ENCODE measurements at regions not wholly inside any gene's neighbourhood (a gene's known extent, or its start where the extent isn't known, plus 50 kb on each side); places are given as distances from the start of the nearest gene placed in this dataset.

DNA sequence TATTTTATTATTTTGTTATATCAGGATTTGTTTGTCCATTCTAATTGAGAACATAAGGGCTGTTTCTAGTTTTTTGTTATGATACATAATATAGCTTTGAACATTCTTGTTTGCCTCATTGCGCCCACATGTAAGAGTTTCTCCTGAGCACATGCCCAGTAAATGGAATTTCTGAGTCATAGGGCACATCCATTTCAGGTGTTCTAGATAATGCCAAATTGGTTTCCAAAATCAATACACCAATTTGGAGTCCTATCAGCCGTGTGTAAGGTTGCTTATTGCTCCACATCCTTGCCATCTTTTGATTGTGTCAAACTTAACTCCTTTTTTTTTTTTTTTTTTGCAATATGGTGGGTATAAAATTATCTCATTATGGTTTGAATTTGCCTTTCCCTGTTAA is 97.9 kb upstream of the RESF1 start:
- no peak for DNase-seq (ENCODE audit: extremely low read depth, insufficient read length)
- Histone ChIP-seq H3K4me3 (replicated peaks; ENCODE audit: low read depth, low read length) (no peak overlapping the region), H3K27me3 (replicated peaks; ENCODE audit: control insufficient read depth, insufficient read depth, low read length) (no peaks in the 10 kb centered on the region), H3K36me3 (ENCODE audit: control insufficient read depth, insufficient read depth, low read length) (no peaks in the 10 kb centered on the region)
- TF ChIP-seq, protein P1, sequence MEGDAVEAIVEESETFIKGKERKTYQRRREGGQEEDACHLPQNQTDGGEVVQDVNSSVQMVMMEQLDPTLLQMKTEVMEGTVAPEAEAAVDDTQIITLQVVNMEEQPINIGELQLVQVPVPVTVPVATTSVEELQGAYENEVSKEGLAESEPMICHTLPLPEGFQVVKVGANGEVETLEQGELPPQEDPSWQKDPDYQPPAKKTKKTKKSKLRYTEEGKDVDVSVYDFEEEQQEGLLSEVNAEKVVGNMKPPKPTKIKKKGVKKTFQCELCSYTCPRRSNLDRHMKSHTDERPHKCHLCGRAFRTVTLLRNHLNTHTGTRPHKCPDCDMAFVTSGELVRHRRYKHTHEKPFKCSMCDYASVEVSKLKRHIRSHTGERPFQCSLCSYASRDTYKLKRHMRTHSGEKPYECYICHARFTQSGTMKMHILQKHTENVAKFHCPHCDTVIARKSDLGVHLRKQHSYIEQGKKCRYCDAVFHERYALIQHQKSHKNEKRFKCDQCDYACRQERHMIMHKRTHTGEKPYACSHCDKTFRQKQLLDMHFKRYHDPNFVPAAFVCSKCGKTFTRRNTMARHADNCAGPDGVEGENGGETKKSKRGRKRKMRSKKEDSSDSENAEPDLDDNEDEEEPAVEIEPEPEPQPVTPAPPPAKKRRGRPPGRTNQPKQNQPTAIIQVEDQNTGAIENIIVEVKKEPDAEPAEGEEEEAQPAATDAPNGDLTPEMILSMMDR (IDR thresholded peaks at IDR 0.05; ENCODE audit: insufficient read depth, low read length, poor library complexity, severe bottlenecking): no peak

DNA sequence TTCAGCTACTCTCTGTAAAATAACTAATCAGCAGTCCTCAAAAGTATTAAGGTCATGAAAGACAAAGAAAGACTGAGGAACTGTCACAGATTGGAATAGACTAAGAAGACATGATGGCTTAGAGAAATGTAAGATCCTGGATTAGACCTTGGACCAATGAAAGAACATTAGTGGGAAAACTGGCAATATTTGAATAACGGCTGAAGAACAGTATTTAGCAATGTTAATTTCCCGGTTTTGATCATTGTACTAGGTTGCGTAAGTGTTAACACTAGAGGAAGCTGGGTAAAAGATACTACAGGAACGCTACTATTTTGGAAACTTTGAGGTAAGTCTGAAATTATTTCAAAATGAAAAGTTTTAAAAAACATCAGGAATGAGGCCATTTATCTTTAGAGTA is 98.8 kb upstream of the RESF1 start:
- no peaks in the 10 kb centered on the region for H3K27me3 ChIP-seq (replicated peaks; ENCODE audit: control insufficient read depth, insufficient read depth, low read length)
- no peak overlapping the region for H3K4me3 ChIP-seq (replicated peaks; ENCODE audit: low read depth, low read length)
- no peaks in the 10 kb centered on the region for H3K36me3 ChIP-seq (ENCODE audit: control insufficient read depth, insufficient read depth, low read length)
- TF ChIP-seq, protein P1 (IDR thresholded peaks at IDR 0.05; ENCODE audit: insufficient read depth, low read length, poor library complexity, severe bottlenecking): no peak
- DNase-seq (ENCODE audit: extremely low read depth, insufficient read length): no peak

DNA sequence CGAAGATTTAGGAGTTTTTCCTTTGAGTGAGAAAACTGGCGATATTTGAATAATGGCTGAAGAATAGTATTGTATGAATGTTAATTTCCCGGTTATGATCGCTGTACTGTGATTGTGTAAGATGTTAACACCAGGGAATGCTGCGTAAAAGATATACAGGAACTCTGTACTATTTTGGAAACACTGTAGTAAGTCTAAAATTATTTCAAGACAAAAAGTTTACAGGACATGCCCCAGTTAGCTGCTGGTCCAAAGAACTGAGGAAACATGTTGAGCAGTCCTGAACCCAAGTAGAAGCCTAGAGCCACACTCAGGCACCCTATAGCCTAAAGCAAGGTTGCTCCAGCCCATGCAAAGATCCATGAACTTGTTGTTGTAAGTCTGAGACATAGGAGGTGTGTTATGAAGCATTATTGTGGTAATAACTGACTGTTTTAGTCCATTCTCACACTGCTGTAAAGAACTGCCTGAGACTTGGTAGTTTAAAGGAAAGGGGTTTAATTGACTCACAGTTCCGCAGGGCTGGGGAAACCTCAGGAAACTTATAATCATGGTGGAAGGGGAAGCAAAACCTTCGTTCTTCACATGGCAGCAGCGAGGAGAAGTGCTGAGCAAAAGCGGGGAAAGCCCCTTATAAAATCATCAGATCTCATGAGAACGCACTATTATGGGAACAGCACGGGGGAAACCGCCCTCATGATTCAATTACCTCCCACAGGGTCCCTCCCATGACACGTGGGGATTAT is 99.8 kb upstream of the RESF1 start:
- no peaks in the 10 kb centered on the region for H3K27me3 ChIP-seq (replicated peaks; ENCODE audit: control insufficient read depth, insufficient read depth, low read length)
- DNase-seq (ENCODE audit: extremely low read depth, insufficient read length): peak; percentile 28
- H3K36me3 ChIP-seq (ENCODE audit: control insufficient read depth, insufficient read depth, low read length): no peaks in the 10 kb centered on the region
- TF ChIP-seq, protein P1 (IDR thresholded peaks at IDR 0.05; ENCODE audit: insufficient read depth, low read length, poor library complexity, severe bottlenecking): no peak
- no peak overlapping the region for H3K4me3 ChIP-seq (replicated peaks; ENCODE audit: low read depth, low read length)

DNA sequence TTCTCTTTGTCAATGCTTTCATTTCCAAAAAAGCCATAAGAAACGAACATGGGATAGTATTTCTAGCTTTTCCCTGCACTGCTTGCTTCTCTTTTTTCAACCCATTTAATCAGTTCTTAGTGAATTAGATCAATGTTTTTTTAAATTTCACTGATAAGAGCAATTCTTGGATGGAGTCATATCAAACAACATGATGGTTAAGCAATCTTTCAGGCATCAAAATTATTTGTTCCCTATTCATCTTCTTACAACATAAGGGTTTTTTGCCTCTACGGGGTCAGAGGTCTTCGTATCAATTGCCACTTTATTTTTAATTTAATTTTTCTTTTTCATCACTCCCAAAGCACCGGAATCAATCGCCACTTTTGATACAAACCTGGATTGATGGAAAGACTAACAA is 103.8 kb upstream of the RESF1 start:
- TF ChIP-seq, protein P1 (IDR thresholded peaks at IDR 0.05; ENCODE audit: insufficient read depth, low read length, poor library complexity, severe bottlenecking): no peak
- Histone ChIP-seq H3K27me3 (replicated peaks; ENCODE audit: control insufficient read depth, insufficient read depth, low read length) (no peaks in the 10 kb centered on the region), H3K4me3 (replicated peaks; ENCODE audit: low read depth, low read length) (no peak overlapping the region), H3K36me3 (ENCODE audit: control insufficient read depth, insufficient read depth, low read length) (no peaks in the 10 kb centered on the region)
- DNase-seq (ENCODE audit: extremely low read depth, insufficient read length): no peak

DNA sequence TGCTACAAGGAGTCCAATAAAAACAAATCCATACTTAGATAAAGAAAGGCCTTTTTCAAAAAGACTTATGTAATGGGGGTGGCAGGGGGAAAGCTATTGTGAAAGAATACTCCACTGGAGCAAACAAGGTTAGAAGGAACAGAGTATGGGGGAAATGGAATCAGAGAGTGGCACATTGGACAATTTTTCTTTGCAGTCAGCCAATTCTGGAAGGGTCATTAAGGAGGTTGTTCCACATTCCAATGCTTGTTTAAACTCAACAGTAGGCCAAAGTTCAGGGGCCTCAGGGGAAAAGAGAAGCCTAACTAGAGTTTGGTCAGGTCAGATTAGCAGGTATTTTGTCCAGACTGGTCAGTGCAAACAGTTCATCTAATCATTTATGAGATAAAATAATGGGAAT is 105.2 kb upstream of the RESF1 start:
- Histone ChIP-seq H3K4me3 (replicated peaks; ENCODE audit: low read depth, low read length) (no peak overlapping the region), H3K36me3 (ENCODE audit: control insufficient read depth, insufficient read depth, low read length) (no peaks in the 10 kb centered on the region), H3K27me3 (replicated peaks; ENCODE audit: control insufficient read depth, insufficient read depth, low read length) (no peaks in the 10 kb centered on the region)
- TF ChIP-seq, protein P1 (IDR thresholded peaks at IDR 0.05; ENCODE audit: insufficient read depth, low read length, poor library complexity, severe bottlenecking): no peak
- no peak for DNase-seq (ENCODE audit: extremely low read depth, insufficient read length)

DNA sequence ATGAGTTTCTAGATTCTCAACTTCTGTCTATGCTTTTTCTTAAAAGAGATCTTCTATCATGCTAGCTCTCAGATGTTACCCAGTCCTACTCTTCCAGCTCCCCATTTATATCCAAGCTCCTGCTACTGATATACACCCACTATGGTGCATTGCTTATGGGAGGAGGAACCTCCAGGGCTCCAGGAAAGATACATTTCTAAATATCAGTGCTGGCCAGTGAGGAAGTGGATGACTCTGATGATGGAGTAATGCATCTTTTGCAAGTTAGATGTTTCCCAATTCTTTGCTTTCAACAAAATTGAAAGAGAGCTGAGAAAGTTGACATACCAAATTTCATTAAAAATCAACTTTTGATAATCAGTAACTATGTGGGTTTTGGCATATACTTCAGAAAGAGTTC is 105.7 kb upstream of the RESF1 start:
- no peak for DNase-seq (ENCODE audit: extremely low read depth, insufficient read length)

More for the DNA sequence above, 105.7 kb upstream of the RESF1 start:
- Histone ChIP-seq H3K27me3 (replicated peaks; ENCODE audit: control insufficient read depth, insufficient read depth, low read length) (no peaks in the 10 kb centered on the region), H3K36me3 (ENCODE audit: control insufficient read depth, insufficient read depth, low read length) (no peaks in the 10 kb centered on the region), H3K4me3 (replicated peaks; ENCODE audit: low read depth, low read length) (no peak overlapping the region)
- TF ChIP-seq, protein P1 (IDR thresholded peaks at IDR 0.05; ENCODE audit: insufficient read depth, low read length, poor library complexity, severe bottlenecking): no peak

All from GM06990 (cell line).